ENCODE measurements at regions not wholly inside any gene's neighbourhood (a gene's known extent, or its start where the extent isn't known, plus 50 kb on each side); places are given as distances from the start of the nearest gene placed in this dataset.

DNA sequence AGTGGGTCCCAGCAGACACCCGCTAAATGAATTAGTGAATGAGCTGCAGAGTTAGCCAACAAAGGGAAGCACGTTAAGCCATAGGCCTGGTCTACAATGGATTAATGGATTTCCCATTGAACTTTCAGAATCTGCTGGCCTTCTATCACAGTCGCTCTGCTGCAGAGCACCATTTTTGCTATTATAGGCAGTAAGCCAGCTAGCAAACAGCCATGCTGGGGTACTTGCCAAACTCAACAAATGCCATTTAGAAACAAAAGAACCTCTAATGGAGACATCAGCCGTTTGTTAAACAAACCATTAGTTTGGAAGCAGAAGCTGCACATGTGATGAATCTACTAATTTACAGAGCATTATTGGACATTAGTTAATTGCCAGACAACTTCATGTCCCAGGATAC, 181.1 kb upstream of the STXBP6 start:
- TF ChIP-seq, protein P1, sequence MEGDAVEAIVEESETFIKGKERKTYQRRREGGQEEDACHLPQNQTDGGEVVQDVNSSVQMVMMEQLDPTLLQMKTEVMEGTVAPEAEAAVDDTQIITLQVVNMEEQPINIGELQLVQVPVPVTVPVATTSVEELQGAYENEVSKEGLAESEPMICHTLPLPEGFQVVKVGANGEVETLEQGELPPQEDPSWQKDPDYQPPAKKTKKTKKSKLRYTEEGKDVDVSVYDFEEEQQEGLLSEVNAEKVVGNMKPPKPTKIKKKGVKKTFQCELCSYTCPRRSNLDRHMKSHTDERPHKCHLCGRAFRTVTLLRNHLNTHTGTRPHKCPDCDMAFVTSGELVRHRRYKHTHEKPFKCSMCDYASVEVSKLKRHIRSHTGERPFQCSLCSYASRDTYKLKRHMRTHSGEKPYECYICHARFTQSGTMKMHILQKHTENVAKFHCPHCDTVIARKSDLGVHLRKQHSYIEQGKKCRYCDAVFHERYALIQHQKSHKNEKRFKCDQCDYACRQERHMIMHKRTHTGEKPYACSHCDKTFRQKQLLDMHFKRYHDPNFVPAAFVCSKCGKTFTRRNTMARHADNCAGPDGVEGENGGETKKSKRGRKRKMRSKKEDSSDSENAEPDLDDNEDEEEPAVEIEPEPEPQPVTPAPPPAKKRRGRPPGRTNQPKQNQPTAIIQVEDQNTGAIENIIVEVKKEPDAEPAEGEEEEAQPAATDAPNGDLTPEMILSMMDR (IDR thresholded peaks at IDR 0.05): no peak
- intact Hi-C loops (cut with DNase I): no loop called here
- H3K4me1 ChIP-seq: no peaks in the 10 kb centered on the region
- DNase-seq (ENCODE audit: low spot score in 2 of 2): no peak
- H3K9me3 ChIP-seq: no peaks in the 10 kb centered on the region
- no peaks in the 10 kb centered on the region for H3K36me3 ChIP-seq
- H3K27me3 ChIP-seq: no peaks in the 10 kb centered on the region
- H3K4me3 ChIP-seq: no peak overlapping the region
- H3K27ac ChIP-seq: no peak overlapping the region

DNA sequence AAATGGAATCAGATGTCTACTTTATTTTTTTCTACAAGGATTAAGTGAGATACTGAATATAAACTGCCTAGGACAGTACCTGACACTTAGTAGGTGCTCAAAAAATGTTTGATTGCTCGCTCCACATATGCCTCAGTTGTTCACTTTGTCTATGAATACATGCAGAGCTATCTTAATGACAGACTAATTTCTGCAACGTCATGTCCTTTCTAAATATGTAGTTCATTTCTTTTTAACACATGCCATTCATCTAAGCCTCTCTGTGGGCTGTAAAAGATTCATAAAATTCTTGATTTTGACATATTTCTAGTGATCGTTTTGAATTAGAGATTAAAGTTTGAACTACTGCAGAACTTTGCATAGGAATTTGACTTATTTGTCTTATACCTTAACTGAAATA, 176.3 kb upstream of the STXBP6 start:
- intact Hi-C loops (cut with DNase I): no loop called here
- DNase-seq (ENCODE audit: low spot score in 2 of 2): no peak
- Histone ChIP-seq H3K27ac (no peak overlapping the region), H3K4me1 (no peaks in the 10 kb centered on the region), H3K36me3 (no peaks in the 10 kb centered on the region), H3K9me3 (no peaks in the 10 kb centered on the region), H3K4me3 (no peak overlapping the region), H3K27me3 (no peaks in the 10 kb centered on the region)
- TF ChIP-seq, protein P1 (IDR thresholded peaks at IDR 0.05): no peak

DNA sequence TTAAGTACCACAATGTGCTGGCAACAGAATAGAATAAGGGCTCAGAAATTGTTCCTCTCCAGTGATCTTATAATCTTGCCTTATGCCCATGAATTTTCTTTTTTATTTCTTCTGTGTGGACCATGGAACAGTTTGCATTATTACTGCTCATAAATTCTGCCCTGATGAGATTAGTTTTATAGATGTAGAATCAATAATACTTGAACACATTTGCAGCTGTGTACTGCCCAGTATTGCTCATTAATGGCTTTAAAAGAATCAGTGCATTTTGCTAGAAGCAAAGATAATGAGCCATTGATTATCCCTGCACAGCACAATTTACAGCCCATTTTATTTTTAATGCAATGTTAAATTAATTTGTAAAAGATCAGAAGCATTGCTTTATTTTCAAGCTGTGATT, 172.3 kb upstream of the STXBP6 start:
- H3K36me3 ChIP-seq: no peaks in the 10 kb centered on the region
- no peaks in the 10 kb centered on the region for H3K27me3 ChIP-seq
- intact Hi-C loops (cut with DNase I): no loop called here
- TF ChIP-seq, protein P1 (IDR thresholded peaks at IDR 0.05): no peak
- no peak overlapping the region for H3K4me3 ChIP-seq
- no peaks in the 10 kb centered on the region for H3K4me1 ChIP-seq
- H3K27ac ChIP-seq: no peak overlapping the region
- no peak for DNase-seq (ENCODE audit: low spot score in 2 of 2)
- H3K9me3 ChIP-seq: no peaks in the 10 kb centered on the region

DNA sequence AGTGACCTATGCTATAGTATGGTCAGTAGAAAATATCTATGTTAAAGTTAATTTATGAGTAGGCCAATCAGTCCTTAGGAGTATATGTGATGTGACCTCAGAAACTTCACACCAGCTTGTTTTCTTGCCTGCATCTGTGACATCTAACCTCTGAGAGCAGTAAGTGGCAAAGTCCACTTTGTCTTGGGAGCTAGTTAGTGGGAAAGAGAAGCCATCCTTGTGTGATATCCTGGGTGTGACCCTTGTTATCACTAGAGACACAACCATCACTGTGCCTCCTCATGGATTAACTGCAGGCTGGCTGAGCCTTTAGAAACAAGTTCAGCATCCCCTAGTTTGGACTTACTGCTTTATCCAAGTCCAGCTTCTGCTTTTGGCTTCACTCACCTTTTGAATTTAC, 170.6 kb upstream of the STXBP6 start:
- Histone ChIP-seq H3K27me3 (no peaks in the 10 kb centered on the region), H3K4me1 (no peaks in the 10 kb centered on the region), H3K36me3 (no peaks in the 10 kb centered on the region), H3K27ac (no peak overlapping the region), H3K4me3 (no peak overlapping the region), H3K9me3 (no peaks in the 10 kb centered on the region)
- TF ChIP-seq, protein P1 (IDR thresholded peaks at IDR 0.05): no peak
- DNase-seq (ENCODE audit: low spot score in 2 of 2): no peak
- intact Hi-C loops (cut with DNase I): no loop called here

DNA sequence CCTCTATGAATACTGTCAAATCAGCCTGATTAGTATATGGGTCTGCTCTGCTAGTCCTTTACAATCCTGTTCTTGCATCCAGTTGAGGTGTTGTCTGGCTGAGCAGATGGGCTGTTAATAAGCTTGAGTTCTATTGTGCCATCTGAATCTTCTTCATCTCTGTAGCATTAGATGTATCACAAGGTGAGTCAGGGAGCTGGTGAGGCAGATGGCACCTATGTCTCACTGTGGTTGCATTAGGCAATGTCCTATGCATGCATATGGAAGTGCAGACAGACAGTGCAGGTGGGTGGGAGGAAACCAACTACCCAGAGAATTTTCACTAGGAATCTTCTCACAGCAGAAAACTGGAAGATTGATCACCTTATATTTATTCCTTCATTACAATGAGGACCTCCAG, 165.7 kb upstream of the STXBP6 start:
- Histone ChIP-seq H3K4me1 (no peaks in the 10 kb centered on the region), H3K4me3 (no peak overlapping the region), H3K27me3 (no peaks in the 10 kb centered on the region), H3K9me3 (no peaks in the 10 kb centered on the region), H3K36me3 (no peaks in the 10 kb centered on the region), H3K27ac (no peak overlapping the region)
- intact Hi-C loops (cut with DNase I): no loop called here
- TF ChIP-seq, protein P1 (IDR thresholded peaks at IDR 0.05): no peak
- no peak for DNase-seq (ENCODE audit: low spot score in 2 of 2)

DNA sequence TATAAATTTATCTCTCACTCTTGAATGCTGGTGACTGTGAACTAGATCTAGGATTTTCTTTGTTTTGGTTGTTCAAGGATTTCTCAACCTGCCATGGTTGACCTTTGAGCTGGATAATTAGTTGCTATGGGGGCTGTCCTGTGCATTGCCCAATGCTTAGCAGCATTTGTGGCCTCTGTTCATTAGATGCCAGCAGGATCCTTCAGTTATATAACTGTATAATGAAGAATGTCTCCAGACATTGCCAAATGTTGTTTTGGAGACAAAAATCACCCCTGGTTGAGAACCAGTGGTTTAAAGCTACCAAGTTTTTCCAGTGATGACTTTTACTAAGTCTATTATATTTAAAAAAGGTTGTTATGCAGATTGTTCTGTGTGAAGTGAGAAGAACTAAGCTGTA, 147.9 kb upstream of the STXBP6 start:
- H3K27me3 ChIP-seq: no peaks in the 10 kb centered on the region
- H3K36me3 ChIP-seq: no peaks in the 10 kb centered on the region
- H3K9me3 ChIP-seq: no peaks in the 10 kb centered on the region
- no peaks in the 10 kb centered on the region for H3K4me1 ChIP-seq
- no peak for DNase-seq (ENCODE audit: low spot score in 2 of 2)
- no peak overlapping the region for H3K4me3 ChIP-seq
- TF ChIP-seq, protein P1 (IDR thresholded peaks at IDR 0.05): no peak
- no peak overlapping the region for H3K27ac ChIP-seq
- intact Hi-C loops (cut with DNase I): no loop called here

Measured in ascending aorta (tissue), 2 donors.